ENCODE measurements at regions not wholly inside any gene's neighbourhood (a gene's known extent, or its start where the extent isn't known, plus 50 kb on each side); places are given as distances from the start of the nearest gene placed in this dataset.

GRCh38 chr6:93083337-93084230 is 335.8 kb downstream of the EPHA7 start:
- TF ChIP-seq GATA2 (IDR thresholded peaks at IDR 0.05; ENCODE audit: low read depth, low read length) (no peak), GATA3 (IDR thresholded peaks at IDR 0.05; ENCODE audit: low read depth, low read length) (no peak)
